HepG2 (cell line): ENCODE measurements at regions not wholly inside any gene's neighbourhood (a gene's known extent, or its start where the extent isn't known, plus 50 kb on each side); places are given as distances from the start of the nearest gene placed in this dataset.

Experiments used
- ATAC-seq: fragments of 200-7000 bp; cut with Tn5 transposase; 3 replicates; pipeline ENCODE4 v1.9.1; 2020; ENCODE audit warnings: mild to moderate bottlenecking, moderate library complexity
- BruUV-seq: library from RNA; stranded (reverse); fragments of 400-500 nt; replicated peaks from 2 replicates; lab custom pipeline; 2021; lab: Mats Ljungman, UMichigan
- CTCF ChIA-PET: fragments of 300-600 bp; formaldehyde crosslinking; extraction: SDS; loops from one replicate; lab custom pipeline; 2021; ENCODE audit warnings: low total read pairs, inconsistent platforms, low intra/inter-chr PET ratio; lab: Yijun Ruan, JAX
- POLR2A ChIA-PET: fragments of 350-600 bp; sonication (Branson Sonifier 250); formaldehyde crosslinking; loops from one replicate; lab custom pipeline; 2020; ENCODE audit warnings: antibody characterized with exemption, inconsistent platforms; lab: Yijun Ruan, JAX
- DNase-seq: peaks from one replicate; pipeline ENCODE4 v3.0.0-alpha.2; 2015; ENCODE audit warnings: low spot score
- FAIRE-seq: peaks from 3 replicates; lab custom pipeline; 2011; peaks lifted over from hg19 to GRCh38; lab: Jason Lieb, UNC
- H2AFZ ChIP-seq: one replicate; pipeline ENCODE4 v1.6.1; 2011; ENCODE audit warnings: low read length, inconsistent platforms
- H3K27ac ChIP-seq: fragments of 300-600 bp; 3 replicates; pipeline ENCODE4 v1.8.0; 2011; ENCODE audit warnings: mixed run types, mild to moderate bottlenecking, mixed read lengths, low read length, inconsistent platforms; ENCODE audit not compliant: insufficient read depth; ENCODE audit errors: extremely low read length
- H3K27me3 ChIP-seq, 2 experiments: fragments of 200-600 bp in 1 of 2; 2 replicates in 1 of 2; 3 replicates in 1 of 2; pipeline versions ENCODE4 v1.6.0 to v1.8.0; 2011; ENCODE audit warnings: low read length in 2 of 2, mild to moderate bottlenecking in 2 of 2, moderate library complexity in 2 of 2, inconsistent platforms in 1 of 2; ENCODE audit not compliant: insufficient read depth in 2 of 2, control insufficient read depth in 1 of 2
- H3K36me3 ChIP-seq, 2 experiments: fragments of 200-600 bp in 1 of 2; replicated peaks in 1 of 2; 2 replicates in 1 of 2; 3 replicates in 1 of 2; pipeline versions ENCODE4 v1.5.1 to v1.8.0; 2011; ENCODE audit warnings: low read length in 2 of 2, inconsistent platforms in 1 of 2; ENCODE audit not compliant: insufficient read depth in 2 of 2, control insufficient read depth in 1 of 2
- H3K4me1 ChIP-seq: 2 replicates; pipeline ENCODE4 v1.5.1; 2012; ENCODE audit warnings: low read length, inconsistent platforms; ENCODE audit not compliant: insufficient read depth
- H3K4me2 ChIP-seq: 2 replicates; pipeline ENCODE4 v1.6.0; 2011; ENCODE audit warnings: low read depth, low read length, inconsistent platforms
- H3K4me3 ChIP-seq, 3 experiments: fragments of 200-600 bp in 1 of 3; sonication (generic), shearing (Covaris generic) in 1 of 3; replicated peaks in 1 of 3; 2 replicates each; pipeline ENCODE4 v1.5.1; 2011 to 2016; ENCODE audit warnings: low read length in 3 of 3, inconsistent platforms in 2 of 3, low read depth in 2 of 3, mild to moderate bottlenecking in 2 of 3, control low read depth in 1 of 3, mixed read lengths in 1 of 3; ENCODE audit not compliant: insufficient read depth in 1 of 3
- H3K79me2 ChIP-seq: one replicate; pipeline ENCODE4 v1.6.1; 2011; ENCODE audit warnings: low read length, inconsistent platforms; ENCODE audit not compliant: insufficient read depth
- H3K9ac ChIP-seq: 2 replicates; pipeline ENCODE4 v1.6.0; 2011; ENCODE audit warnings: mild to moderate bottlenecking, low read depth, low read length, inconsistent platforms; ENCODE audit not compliant: insufficient read depth
- H3K9me3 ChIP-seq: 2 replicates; pipeline ENCODE4 v1.5.1; 2012; ENCODE audit warnings: mild to moderate bottlenecking, low read length
- H4K20me1 ChIP-seq: 2 replicates; pipeline ENCODE4 v1.6.0; 2011; ENCODE audit warnings: inconsistent platforms, mild to moderate bottlenecking, low read length, moderate library complexity; ENCODE audit not compliant: insufficient read depth
- ARNT2 ChIP-seq: sonication (generic); formaldehyde crosslinking; IDR thresholded peaks from 2 replicates; pipeline ENCODE4 v1.8.0; 2022; ENCODE audit warnings: mild to moderate bottlenecking, low read depth, missing genetic modification reagents, moderate library complexity
- EZH2 ChIP-seq: conservative IDR thresholded peaks from 2 replicates; pipeline ENCODE4 v1.6.1; 2012; ENCODE audit warnings: mild to moderate bottlenecking, low read depth, low read length, moderate library complexity
- JUNB ChIP-seq: sonication (generic); formaldehyde crosslinking; IDR thresholded peaks from 2 replicates; pipeline ENCODE4 v1.8.0; 2022; ENCODE audit warnings: missing genetic modification reagents, mild to moderate bottlenecking, borderline replicate concordance
- MAZ ChIP-seq, 2 experiments: sonication (generic) in 1 of 2; formaldehyde crosslinking in 1 of 2; IDR thresholded peaks; 2 replicates each; pipeline versions ENCODE4 v1.5.0 to v1.6.1; 2012 to 2020; ENCODE audit warnings: low read depth in 2 of 2, mild to moderate bottlenecking in 2 of 2, borderline replicate concordance in 1 of 2, improper control_type of control experiment in 1 of 2, low read length in 1 of 2, missing genetic modification reagents in 1 of 2, moderate library complexity in 1 of 2
- MNT ChIP-seq: fragments of 450-650 bp; IDR thresholded peaks from 2 replicates; pipeline ENCODE4 v1.6.1; 2016
- MTF2 ChIP-seq: sonication (generic); formaldehyde crosslinking; IDR thresholded peaks from 2 replicates; pipeline ENCODE4 v1.5.0; 2020; ENCODE audit warnings: missing genetic modification reagents, borderline replicate concordance
- SMARCE1 ChIP-seq: fragments of 450-650 bp; IDR thresholded peaks from 2 replicates; pipeline ENCODE4 v1.6.1; 2017; ENCODE audit warnings: borderline replicate concordance
- ZBTB25 ChIP-seq: IDR thresholded peaks from 2 replicates; pipeline ENCODE4 v1.6.1; 2018; ENCODE audit warnings: missing genetic modification reagents
- ZNF18 ChIP-seq: sonication (generic); formaldehyde crosslinking; IDR thresholded peaks from 2 replicates; pipeline ENCODE4 v1.8.0; 2022; ENCODE audit warnings: mild to moderate bottlenecking, missing genetic modification reagents; ENCODE audit not compliant: insufficient replicate concordance
- ZNF296 ChIP-seq: sonication (generic); formaldehyde crosslinking; conservative IDR thresholded peaks from 2 replicates; pipeline ENCODE4 v1.5.0; 2020; ENCODE audit warnings: mild to moderate bottlenecking, missing genetic modification reagents
- ZNF615 ChIP-seq: sonication (generic); formaldehyde crosslinking; IDR thresholded peaks from 2 replicates; pipeline ENCODE4 v1.5.0; 2020; ENCODE audit warnings: mild to moderate bottlenecking, missing genetic modification reagents, borderline replicate concordance
- ZSCAN12 ChIP-seq: sonication (generic); formaldehyde crosslinking; IDR thresholded peaks from 2 replicates; pipeline ENCODE4 v1.9.0; 2021; ENCODE audit warnings: mild to moderate bottlenecking, missing genetic modification reagents
- WGBS: methylation state at CpG from one replicate; pipeline ENCODE4 v1.1.6; 2017; ENCODE audit warnings: low lambda C conversion rate; 5-methylcytosine and 5-hydroxymethylcytosine counted together
- in situ Hi-C: cut with HindIII; loops from 2 replicates; pipeline ENCODE4 v1.10.0; 2017; ENCODE audit warnings: low pct_unique_long_range_greater_than_20kb; ENCODE audit not compliant: extremely low pct_ligation_motif_present
- intact Hi-C: fragments of 100-400 bp; cut with micrococcal nuclease; formaldehyde crosslinking; loops from one replicate; pipeline ENCODE4 v1.10.0; 2022; ENCODE audit not compliant: unreplicated experiment

- in situ Hi-C loops: no loop called here
- Histone ChIP-seq H2AFZ (no peak overlapping the region), H3K9ac (no peak overlapping the region), H3K27ac (no peak overlapping the region), H3K27me3 (no peaks in the 10 kb centered on the region), H3K79me2 (no peaks in the 10 kb centered on the region), H3K36me3 (no peaks in the 10 kb centered on the region), H3K4me1 (no peaks in the 10 kb centered on the region), H4K20me1 (no peaks in the 10 kb centered on the region), H3K9me3 (no peaks in the 10 kb centered on the region), H3K4me2 (no peak overlapping the region), H3K4me3 (no peak overlapping the region)
- no peak for TF ChIP-seq SMARCE1
- no peak for TF ChIP-seq ZNF296 (CRISPR knock-in tag)
- no peak for TF ChIP-seq ZNF18 (CRISPR knock-in tag)
- no peak for TF ChIP-seq MNT
- TF ChIP-seq ARNT2 (CRISPR knock-in tag): no peak
- TF ChIP-seq ZBTB25: no peak
- no peak for TF ChIP-seq ZNF615 (CRISPR knock-in tag)
- TF ChIP-seq JUNB (CRISPR knock-in tag): no peak
- no peak for TF ChIP-seq ZSCAN12
- no peak for TF ChIP-seq MAZ (IDR thresholded peaks at IDR 0.05; ENCODE audit: borderline replicate concordance, low read depth, low read length)
- no peak for TF ChIP-seq MAZ (CRISPR knock-in tag; IDR thresholded peaks at IDR 0.05; ENCODE audit: low read depth)
- no peak for TF ChIP-seq EZH2
- TF ChIP-seq MTF2: no peak
- BruUV-seq: no TSS peak
- intact Hi-C loops: no loop called here
- 0% methylated on average over 1 of the region's 1 CpG for WGBS
- no peak for ATAC-seq
- ChIA-PET POLR2A (no interaction called here), CTCF (no interaction called here)
- FAIRE-seq: no peak
- DNase-seq: no peak
These were observed 80.5 kb upstream of the FAM47C start for GRCh38 chrX:36927712-36928111.
